NCI-H2196 treated with DMSO at 0.1 percent for 48 hours (cell line): ENCODE measurements at regions not wholly inside any gene's neighbourhood (a gene's known extent, or its start where the extent isn't known, plus 50 kb on each side); places are given as distances from the start of the nearest gene placed in this dataset.
"Not testable (repeated sequence)": the region's sequence is repeated elsewhere in the genome, so short reads cannot be mapped to it uniquely, and the experiment has no call there.

Source experiments
- DNase-seq: peaks from one replicate; lab custom pipeline; 2025; ENCODE audit not compliant: unreplicated experiment; lab: John Stamatoyannopoulos, UW

- no peak for DNase-seq
These were observed 92.6 kb upstream of the CTBP2 start for GRCh38 chr10:125252937-125253336.

GRCh38 chr10:125250834-125251233 lies 90.5 kb upstream of the CTBP2 start:
- not testable (repeated sequence) for DNase-seq

- DNase-seq = no peak
These were observed 89.6 kb upstream of the CTBP2 start for GRCh38 chr10:125249948-125250347.

GRCh38 chr10:125248489-125248888 lies 88.1 kb upstream of the CTBP2 start:
- no peak for DNase-seq

- no peak for DNase-seq
These were observed 87.2 kb upstream of the CTBP2 start for GRCh38 chr10:125247576-125247975.

- no peak for DNase-seq
These were observed 83.3 kb upstream of the CTBP2 start for GRCh38 chr10:125243532-125244253.

GRCh38 chr10:125238682-125239081 lies 78.3 kb upstream of the CTBP2 start:
- no peak for DNase-seq

GRCh38 chr10:125236091-125236490 lies 75.7 kb upstream of the CTBP2 start:
- no peak for DNase-seq

GRCh38 chr10:125235093-125236069 lies 75.0 kb upstream of the CTBP2 start:
- no peak for DNase-seq

GRCh38 chr10:125234576-125234975 lies 74.2 kb upstream of the CTBP2 start:
- not testable (repeated sequence) for DNase-seq

- no peak for DNase-seq
These were observed 73.4 kb upstream of the CTBP2 start for GRCh38 chr10:125233726-125234125.

GRCh38 chr10:125232841-125233240 lies 72.5 kb upstream of the CTBP2 start:
- DNase-seq = no peak

- no peak for DNase-seq
These were observed 71.6 kb upstream of the CTBP2 start for GRCh38 chr10:125231813-125232475.

- DNase-seq = no peak
These were observed 70.9 kb upstream of the CTBP2 start for GRCh38 chr10:125231116-125231812.

GRCh38 chr10:125230251-125230650 lies 69.9 kb upstream of the CTBP2 start:
- no peak for DNase-seq

- DNase-seq = not testable (repeated sequence)
These were observed 68.0 kb upstream of the CTBP2 start for GRCh38 chr10:125228245-125228940.

- DNase-seq = no peak
These were observed 67.2 kb upstream of the CTBP2 start for GRCh38 chr10:125227546-125227945.

GRCh38 chr10:125226823-125227222 lies 66.5 kb upstream of the CTBP2 start:
- DNase-seq = no peak

- no peak for DNase-seq
These were observed 65.6 kb upstream of the CTBP2 start for GRCh38 chr10:125226005-125226404.

GRCh38 chr10:125225051-125225450 lies 64.7 kb upstream of the CTBP2 start:
- DNase-seq = no peak
